C1 segment of cervical spinal cord (tissue), 14 donors: ENCODE measurements at regions not wholly inside any gene's neighbourhood (a gene's known extent, or its start where the extent isn't known, plus 50 kb on each side); places are given as distances from the start of the nearest gene placed in this dataset.
A peak's percentile ranks its signal among the peaks of the same experiment; 100 is the strongest.
"Not testable (repeated sequence)": the region's sequence is repeated elsewhere in the genome, so short reads cannot be mapped to it uniquely, and the experiment has no call there.

Experiments used
- DNase-seq, 14 donors: peaks; one replicate each; lab custom pipeline; 2025; lab: John Stamatoyannopoulos, UW

DNA sequence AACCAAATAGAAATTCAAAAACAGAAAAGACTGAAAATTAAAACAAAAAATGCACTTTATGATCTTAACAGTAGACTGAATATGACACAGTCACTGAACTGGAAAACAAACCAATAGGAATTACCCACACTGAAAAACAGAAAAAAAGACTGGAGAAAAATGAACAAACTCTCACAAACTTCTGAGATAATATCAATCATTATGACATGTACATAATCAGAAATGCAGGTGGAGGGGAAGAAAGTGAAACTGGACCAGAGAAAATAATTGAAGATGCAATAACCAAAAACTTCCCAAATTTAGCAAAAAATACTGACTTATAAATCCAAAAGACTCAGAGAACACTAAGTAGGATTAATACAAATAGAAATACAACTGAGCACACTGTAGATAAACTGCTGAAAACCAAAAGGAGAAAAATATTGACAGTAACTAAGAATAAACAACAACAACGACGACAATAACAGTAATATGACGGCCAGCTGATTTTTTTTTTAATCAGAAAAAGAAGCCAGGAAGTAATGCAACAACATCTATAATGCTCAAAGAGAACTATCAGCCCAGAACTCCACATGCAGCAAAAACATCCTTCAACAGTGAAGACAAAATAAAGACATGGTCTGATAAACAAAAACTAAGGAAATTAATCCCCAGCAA, 108.1 kb downstream of the ZFAND4 start:
- no peak for DNase-seq

DNA sequence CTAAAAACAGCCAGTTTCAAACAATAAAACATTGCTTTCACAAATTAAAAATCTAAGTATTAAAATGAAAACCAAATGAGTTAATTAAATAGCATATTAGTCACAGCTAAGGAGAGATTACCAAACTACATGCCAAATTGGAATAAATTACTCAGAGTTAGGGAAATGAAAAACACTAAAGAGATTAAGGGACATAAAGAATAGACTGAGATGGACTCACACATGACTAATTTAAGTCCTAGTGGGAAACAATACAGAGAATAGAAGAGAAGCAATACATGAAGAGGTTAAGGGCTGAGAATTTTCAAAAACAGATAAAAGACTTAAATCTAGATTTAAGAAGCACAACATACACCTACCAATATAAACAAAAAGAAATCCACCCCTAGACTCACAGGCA, 110.6 kb downstream of the ZFAND4 start:
- DNase-seq, result no peak

DNA sequence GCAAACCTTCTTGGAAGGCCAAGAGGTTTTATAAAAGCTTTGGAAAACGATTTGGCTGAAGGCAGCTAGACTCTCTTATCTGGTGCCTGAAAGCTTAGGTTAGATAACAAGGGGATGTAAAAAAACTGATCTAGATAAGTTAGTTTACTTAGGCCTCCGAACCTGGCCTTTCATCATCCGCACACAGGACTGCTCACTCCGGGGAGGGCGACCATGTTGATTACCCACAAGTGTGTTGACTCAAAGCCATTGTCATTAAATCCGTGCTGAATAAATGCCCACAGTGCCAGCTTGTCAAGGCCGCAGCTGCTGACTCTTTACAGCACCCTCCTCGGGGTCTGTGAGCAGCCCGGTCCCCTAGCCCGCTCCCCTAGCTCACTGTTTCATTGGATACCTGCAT, 112.3 kb downstream of the ZFAND4 start:
- no peak for DNase-seq

DNA sequence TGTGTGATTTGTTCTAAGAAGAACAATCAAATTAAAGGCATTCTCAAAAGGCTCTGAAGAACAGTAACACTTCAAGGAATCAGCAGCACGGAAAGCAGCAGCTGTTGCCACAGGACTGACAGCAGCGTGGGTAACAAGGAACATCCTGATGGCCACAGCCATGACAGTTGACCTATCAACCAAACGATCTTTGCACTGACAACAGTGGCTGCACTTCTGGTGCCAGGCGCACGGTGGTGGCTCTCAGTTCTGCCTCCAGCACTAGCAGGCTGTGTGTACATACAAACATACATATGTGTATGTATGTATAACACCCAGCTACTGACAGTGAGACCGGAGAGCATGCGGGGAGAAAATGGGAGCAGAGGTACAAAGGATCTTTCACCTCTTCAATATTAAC, 114.1 kb downstream of the ZFAND4 start:
- peak in 1 of 14 donors; percentile 24 for DNase-seq

DNA sequence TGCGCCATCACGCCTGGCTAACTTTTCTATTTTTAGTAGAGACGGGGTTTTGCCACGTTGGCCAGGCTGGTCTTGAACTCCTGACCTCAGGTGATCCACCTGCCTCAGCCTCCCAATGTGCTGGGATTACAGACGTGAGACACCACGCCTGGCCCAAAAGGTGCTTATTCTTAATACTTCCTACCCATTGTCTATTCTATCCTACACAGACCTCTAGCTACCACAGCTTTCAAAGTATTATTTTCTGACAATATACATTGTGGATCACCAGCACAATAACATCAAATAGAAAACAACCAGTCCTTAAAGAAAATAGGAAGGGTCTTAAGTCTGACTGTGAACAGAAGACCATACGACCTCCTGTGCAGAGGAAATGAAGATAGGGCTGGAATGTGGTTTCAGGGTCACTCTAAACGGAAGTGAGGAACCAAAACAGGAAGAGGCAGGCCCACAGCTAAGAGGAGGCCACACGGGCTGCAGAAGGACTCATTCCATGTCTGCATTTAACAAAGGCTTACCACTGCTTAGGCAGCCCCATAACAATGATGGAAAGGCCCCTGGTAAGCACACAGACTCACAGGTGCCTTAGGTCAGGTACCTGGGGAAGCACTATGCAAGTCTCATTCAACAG, 115.2 kb downstream of the ZFAND4 start:
- DNase-seq, result no peak

DNA sequence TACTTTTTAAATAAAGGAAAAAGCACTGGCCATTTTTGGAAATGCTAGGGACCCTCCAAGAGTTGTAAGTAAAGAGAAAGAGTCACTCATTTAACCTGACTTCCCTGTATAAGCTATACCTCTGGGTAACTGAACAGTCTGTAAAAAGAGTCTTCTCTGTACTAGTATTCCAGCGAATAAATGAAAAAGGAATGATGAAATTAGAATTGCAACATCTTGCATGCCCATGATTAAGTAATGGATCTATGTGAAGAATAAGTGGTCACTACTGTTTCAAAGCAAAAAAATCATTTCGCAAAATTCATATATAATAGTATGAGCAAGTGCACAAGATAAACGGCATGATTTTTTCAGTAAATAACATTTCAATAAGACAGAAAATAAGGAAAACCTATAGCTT, 116.8 kb downstream of the ZFAND4 start:
- no peak for DNase-seq

DNA sequence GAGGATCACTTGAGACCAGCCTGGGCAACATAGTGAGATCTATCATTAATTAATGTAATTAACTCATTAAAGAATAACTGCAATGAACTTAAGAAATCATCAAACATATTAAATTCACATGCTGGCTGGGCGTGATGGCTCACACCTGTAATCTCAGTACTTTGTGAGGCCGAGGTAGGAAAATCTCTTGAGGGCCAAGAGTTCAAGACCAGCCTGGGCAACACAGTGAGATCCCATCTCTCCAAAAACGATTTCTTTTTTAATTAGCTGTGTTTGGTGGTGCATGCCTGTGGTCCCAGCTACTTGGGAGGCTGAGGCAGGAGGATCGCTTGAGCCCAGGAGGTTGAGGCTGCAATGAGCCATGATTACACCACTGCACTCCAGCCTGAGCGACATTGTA, 117.2 kb downstream of the ZFAND4 start:
- not testable (repeated sequence) for DNase-seq

DNA sequence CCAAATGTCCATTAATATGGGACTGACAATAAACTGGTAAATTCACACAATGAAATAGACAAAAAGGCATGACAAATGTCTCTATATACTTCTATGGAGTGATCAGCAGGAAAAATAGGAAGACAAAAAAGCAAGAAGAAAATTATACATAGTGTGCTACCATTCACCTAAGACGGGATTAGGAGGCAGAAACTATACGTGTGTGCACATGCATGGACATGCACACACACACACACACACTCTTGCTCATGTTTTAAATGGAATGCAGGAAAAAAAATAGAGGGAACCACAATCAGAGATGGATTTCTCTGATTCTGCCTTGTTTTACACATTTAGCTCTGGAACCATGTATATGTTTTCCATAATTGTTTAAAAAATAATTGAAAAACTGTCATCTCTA, 119.0 kb downstream of the ZFAND4 start:
- no peak for DNase-seq

DNA sequence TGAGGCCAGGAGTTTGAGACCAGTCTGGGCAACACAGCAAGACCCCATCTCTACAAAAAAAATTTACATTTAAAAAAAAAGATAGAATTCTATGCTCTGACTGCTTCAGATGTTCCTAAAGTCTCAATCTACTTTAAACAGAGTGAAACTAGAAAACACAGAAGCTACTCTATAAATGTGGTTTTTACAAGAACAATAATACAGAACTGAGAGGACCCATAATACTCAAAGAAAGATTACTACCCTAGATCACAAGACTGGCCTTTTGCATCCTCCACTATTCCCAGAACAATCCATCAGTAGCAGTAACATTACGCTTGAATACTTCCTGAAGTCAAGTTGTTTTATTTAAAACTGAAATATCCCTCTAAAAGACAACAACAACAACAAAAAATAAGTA, 119.4 kb downstream of the ZFAND4 start:
- no peak for DNase-seq

DNA sequence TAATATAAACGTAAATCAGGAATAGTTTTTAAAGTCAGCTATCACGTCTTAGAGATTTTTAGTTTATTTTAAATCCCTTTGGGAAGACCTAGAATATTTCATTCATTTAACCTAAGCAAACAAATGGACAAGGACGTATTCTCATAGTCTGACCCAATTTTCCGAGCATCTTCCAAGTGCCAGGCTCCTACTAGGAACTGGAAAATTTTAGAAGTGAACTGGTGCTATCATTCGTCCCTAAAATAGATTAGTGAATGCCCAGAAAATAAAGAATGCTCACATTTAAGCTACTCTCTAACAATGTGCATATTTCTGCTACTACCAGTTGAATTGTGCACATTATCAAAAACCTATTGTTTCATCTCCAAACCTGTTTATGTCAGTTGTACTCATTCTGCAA, 120.1 kb downstream of the ZFAND4 start:
- DNase-seq, result peak in 1 of 14 donors; percentile 69

DNA sequence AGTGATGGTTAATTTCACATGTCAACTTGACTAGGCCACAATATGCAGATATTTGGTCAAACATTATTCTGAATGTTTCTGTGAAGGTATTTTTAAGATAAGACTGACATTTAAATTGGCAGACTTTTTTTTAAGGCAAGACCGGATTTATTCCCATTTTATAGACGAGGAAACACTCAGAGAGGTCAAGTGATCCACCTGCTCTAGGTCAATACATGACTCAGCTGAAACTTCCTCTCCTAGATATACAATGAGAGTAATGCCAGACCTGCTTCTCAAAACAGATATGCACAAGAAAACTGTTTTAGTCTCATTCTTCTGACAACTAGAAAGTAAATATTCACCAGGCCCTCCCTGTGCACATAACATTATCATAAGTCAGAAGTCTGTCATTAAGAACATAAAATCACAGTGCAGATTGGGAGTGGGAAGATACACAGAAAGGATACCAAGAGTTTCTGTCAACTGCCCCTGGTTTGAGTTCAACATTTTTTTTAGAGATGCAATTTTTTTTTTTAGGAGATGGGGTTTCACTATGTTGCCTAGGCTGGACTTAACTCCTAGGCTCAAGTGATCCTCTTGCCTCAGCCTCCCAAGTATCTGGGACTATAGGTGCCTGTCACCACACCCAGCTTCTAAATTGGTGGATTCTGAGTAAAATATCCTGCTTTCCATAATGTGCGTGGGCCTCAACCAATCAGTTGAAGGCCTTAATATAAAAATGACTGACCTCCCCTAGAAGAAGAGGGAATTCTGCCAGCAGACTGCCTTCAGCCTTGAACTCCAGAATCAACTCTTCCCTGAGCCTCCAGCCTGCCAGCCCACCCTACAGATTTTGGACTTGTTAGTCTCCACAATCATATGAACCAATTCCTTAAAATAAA, 121.4 kb downstream of the ZFAND4 start:
- no peak for DNase-seq

DNA sequence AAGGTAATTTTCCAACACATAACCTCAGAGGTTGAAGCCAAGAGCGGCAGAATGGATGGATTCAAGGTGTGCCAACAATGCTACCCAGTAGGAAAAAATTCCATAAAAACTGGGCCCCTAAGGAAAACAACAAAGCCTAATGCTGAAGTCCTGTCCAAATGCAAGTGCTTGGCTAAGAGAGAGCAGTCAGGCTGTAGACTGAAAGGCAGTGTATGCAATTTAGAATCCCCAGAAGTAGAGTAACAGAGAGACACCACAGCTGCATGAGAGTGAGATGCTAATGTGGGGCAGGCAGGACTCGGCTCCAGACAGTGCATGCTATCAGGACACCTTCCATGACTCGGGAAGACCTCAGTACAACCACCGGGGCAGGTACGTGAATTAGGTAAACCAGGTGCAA, 124.5 kb downstream of the ZFAND4 start:
- peak in 1 of 14 donors; percentile 88 for DNase-seq

DNA sequence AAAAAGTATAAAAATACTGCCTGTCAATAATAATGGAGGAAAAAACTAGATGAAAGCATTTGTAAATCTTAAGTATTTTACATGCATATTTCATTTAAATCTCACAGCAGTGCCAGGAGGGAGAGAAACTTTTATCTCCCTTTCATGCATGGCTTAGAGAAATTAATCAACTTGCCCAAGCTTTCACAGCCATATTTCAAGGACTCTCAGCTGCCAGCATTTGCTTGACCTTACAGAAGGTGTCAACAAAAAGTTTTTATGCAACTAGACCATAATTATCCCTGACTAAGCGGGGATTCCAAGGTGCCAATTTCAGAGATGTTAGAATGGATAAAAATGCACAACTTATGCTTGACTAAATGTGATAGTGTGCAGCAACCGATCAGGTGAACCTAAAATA, 125.4 kb downstream of the ZFAND4 start:
- DNase-seq, result no peak

DNA sequence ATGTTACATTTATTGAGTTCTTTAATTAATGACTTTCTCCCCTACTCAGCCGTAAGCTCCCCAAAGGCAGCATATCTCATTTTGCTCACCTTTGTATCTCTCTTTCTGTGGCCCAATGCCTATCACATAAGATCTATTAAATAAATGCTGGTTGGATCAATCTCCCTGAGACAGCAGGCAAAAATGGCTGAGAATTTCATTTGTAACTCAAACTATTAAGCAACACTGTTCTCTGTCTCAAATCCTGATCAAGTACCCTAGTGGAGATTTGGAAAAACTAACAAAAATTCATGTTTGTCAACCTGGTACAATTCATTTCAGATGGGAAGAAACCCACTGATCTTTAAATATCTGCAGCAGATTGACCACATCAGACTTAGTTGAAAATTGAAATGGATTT, 127.4 kb downstream of the ZFAND4 start:
- DNase-seq, result no peak

DNA sequence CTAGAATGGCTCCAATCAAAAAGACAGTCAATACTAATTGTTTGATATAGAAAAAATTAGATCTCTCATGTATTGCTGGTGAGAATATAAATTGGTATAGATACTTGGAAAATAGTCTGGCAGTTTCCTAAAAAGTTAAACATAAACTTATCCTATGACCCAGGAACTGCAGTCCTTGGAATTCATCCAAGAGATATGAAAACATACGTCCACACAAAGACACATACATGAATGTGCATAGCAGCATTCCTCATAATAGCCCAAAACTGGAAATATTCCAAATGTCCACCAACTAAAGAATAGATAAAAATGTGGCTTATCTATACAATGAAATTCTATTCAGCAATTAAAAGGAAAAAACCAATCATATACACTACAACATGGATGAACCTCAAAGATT, 128.4 kb downstream of the ZFAND4 start:
- no peak for DNase-seq

DNA sequence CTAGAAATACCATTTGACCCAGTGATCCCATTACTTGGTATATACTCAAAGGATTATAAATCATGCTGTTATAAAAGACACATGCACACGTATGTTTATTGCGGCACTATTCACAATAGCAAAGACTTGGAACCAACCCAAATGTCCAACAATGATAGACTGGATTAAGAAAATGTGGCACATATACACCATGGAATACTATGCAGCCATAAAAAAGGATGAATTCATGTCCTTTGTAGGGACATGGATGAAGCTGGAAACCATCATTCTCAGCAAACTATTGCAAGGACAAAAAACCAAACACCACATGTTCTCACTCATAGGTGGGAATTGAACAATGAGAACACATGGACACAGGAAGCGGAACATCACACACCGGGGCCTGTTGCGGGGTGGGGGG, 131.5 kb downstream of the ZFAND4 start:
- DNase-seq, result not testable (repeated sequence)

DNA sequence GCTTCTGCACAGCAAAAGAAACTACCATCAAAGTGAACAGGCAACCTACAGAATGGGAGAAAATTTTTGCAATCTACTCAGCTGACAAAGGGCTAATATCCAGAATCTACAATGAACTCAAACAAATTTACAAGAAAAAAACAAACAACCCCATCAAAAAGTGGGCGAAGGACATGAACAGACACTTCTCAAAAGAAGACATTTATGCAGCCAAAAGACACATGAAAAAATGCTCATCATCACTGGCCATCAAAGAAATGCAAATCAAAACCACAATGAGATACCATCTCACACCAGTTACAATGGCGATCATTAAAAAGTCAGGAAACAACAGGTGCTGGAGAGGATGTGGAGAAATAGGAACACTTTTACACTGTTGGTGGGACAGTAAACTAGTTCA, 132.0 kb downstream of the ZFAND4 start:
- not testable (repeated sequence) for DNase-seq

DNA sequence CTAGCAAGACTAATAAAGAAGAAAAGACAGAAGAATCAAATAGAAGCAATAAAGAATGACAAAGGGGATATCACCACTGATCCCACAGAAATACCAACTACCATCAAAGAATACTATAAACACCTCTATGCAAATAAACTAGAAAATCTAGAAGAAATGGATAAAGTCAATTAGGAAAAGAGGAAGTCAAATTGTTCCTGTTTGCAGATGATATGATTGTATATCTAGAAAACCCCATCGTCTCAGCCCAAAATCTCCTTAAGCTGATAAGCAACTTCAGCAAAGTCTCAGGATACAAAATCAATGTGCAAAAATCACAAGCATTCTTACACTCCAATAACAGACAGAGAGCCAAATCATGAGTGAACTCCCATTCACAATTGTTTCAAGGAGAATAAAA, 133.0 kb downstream of the ZFAND4 start:
- not testable (repeated sequence) for DNase-seq

DNA sequence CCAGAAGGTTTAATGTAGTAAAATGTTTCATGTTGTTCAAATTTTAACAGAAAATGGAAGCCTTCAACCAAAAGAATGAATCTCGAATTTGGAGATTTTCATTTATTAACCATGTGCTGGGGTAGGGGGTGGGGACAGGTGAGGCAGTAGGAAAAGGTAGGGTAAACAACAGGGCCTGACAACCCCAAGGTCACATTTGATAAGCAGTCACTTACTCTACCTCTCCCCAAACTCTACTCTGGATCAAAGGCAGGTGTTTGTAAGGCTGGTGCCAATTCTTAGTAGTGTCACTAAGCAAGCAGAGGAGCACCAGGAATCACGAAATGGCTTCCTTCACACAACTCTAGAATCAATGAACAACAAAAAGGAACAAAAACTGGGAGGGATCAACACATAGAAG, 138.0 kb downstream of the ZFAND4 start:
- no peak for DNase-seq

DNA sequence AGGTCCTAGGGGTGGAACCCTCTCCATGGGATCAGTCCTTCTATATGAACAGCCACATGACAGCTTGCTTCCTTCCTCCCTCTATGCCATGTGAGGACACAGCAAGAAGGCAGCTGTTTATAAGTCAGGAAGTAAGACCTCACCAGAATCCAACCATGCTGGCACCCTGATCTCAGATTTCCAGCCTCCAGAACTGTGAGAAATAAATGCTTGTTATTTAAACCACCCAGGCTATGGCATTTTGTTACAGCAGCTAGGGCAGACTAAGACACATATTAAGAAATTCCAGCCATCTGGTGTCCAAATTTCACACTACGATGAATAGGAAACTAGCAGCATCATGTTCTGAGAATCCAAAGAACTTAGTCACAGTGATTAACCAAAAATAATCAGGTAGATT, 140.1 kb downstream of the ZFAND4 start:
- DNase-seq, result no peak

DNA sequence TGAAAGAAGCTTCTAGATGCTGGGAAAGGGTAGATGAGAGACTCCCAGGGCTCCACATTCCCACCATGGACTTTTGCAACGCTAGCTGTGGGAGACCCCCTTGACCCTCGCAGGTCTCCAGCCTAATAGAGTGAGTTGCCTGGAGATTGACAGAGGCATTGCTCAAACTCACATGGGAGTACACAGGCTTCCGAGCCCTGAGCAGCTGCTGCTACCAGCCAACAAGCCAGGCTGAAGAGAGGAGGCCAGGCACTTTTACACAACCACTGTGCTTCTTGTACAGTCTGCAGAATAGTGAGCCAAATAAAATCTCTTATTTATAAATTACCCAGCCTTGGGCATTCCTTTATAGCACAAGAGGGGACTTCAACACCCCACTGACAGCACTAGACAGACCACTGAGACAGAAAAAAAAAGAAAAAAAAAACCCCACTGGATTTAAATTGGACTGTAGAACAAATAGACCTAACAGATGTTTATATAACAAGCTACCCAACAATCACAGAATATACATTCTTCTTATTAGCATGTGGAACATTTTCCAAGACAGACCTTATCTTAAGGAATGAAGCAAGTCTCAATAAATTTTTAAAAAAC, 146.2 kb downstream of the ZFAND4 start:
- no peak for DNase-seq

DNA sequence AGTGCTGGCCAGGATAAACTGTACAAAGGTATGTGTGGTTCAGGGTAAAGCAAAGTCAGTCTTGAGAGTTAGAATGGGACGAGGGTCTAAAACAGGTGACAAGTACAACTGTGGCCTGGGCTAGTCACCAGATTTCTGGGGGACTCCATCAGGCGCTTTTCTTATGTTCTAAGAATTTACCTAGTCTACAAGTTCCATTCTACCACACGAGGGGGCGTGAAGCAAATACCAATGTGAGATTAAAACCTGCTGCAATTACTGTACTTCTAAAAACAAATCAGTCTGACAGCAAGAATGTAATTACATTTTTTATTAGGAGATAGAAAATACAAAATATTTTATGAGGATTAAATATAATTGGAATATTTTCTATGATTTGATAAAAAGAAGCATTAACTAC, 146.5 kb downstream of the ALOX5 start:
- no peak for DNase-seq
